ENCODE measurements at regions not wholly inside any gene's neighbourhood (a gene's known extent, or its start where the extent isn't known, plus 50 kb on each side); places are given as distances from the start of the nearest gene placed in this dataset.
"Not testable (repeated sequence)": the region's sequence is repeated elsewhere in the genome, so short reads cannot be mapped to it uniquely, and the experiment has no call there.

DNA sequence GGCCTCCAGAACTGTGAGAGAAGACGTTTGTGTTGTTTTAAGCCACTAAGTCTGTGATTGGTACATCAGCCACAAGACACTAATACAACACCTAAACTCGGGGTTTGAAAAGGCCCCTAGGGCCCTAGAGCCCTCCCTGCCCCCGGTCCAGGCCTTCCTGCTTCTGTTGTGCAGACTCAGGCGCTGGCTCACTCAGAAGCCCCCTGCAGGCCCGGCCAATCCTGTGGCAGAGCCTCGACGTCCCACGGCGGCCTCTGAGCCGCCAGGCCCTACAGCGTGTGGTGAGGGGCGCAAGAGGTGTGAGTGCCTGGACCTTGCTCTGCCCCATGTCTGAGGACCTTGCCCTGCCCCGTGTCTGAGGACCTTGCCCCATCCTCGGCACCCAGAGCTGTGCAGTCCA is 3964.0 kb upstream of the TPTE start:
- DNase-seq (ENCODE audit: low spot score) = not testable (repeated sequence)

DNA sequence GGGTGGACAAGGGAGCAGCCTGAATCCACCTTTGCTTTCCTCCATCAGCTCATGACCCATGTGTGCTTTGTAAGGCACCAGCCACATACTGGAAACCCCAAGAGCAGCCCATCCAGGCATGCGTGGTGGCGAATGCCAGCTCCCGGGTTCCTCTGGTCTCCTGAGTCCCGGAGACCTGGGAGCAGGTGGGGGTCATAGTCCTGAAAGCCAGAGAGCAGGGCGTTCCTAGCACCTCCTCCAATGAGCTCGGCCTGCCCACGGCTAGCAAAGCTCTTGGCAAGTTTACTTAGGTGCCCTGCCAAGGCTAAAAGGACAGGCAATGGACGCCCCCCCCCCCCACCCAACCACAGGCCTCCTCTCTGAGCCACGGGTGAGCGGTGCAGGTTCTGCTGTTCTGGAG is 3960.2 kb upstream of the TPTE start:
- DNase-seq (ENCODE audit: low spot score) = not testable (repeated sequence)

DNA sequence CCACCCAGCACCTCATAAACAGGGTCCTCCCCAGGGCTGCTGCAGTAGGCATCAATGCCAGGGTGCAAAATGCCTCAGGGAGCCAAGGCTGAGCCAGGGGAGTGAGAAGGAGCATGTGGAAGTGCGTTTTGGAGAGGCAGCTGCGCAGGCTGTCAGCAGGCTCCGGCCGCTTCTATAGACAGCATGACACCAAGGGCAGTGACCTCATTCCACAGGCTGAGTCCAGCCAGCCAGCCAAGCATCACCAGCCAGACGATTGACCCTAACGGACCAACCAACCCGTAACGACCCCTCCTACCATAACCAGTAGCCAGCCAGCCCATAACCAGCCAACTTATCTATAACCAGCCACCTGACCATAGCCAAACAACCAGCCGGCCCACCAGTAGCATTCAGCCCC is 3959.8 kb upstream of the TPTE start:
- not testable (repeated sequence) for DNase-seq (ENCODE audit: low spot score)

DNA sequence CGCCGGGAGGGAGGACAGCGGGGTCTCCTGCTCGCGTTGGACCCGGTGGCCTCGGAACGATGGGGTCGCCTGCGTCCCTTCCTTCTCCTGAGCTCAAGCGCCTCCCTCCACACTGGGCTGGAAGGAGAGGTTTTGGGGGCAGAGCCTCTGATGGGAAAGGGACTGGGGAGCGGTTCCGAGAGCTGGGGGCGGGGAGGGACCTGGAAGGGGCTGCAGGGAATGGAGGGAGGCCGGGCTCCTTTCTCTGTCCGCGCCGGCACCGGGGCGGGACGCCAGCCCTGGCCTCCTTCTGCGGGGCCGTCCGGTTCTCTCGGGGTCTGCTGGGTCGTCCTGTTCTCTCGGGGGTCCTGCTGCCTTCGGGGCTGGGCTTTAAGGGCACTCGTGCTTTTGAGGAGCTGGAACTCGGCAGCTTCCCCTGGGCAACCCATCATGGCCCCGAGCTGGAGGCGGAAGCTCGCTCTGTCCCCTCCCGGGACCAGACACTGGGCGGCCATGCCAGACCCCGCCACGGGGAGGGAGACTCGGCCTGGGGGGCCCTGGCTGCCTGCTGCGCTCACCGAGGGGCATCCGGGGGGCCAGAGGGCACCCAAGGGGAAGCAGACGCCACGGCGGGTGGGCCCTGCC is 3956.7 kb upstream of the TPTE start:
- DNase-seq (ENCODE audit: low spot score) = not testable (repeated sequence)

DNA sequence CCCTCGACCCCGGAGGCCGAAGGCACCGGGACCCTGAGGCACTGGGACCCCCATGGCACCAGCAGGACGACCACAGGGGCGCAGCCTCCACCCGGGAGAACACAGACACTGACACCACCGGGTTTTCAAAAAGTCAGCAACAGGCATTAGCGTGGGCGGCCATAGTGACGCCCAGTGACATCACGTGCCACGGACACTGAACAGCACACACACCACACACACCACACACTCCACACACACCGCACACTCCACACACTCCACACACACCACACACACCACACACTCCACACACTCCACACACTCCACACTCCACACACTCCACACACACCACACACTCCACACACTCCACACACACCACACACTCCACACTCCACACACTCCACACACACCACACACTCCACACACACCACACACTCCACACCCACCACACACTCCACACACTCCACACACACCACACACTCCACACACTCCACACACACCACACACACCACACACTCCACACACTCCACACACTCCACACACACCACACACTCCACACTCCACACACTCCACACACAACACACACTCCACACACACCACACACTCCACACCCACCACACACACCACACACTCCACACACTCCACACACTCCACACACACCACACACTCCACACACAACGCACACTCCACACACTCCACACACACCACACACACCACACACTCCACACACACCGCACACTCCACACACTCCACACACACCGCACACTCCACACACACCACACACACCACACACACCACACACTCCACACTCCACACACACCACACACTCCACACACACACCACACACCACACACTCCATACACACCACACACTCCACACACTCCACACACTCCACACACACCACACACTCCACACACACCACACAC is 3955.9 kb upstream of the TPTE start:
- peak; percentile 1 for DNase-seq (ENCODE audit: low spot score)

DNA sequence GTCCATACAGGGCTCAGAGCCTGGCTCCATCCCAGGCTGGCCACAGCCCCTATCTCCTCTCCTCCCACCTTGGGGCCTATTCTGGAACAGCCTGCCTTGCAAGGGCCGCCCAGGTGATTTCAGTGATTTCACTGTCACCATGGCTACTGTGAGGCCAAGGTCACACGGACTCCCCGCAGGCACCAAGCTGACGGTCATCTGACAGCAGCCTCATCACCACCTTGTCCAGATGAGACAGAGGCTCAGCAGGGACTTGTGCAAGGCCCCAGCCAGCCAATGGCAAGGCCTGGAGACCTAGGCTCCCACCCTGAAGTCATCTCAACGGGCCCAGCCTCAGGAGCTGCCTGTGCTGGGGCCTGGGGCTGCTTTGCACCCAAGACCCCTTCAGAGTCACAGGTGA is 3953.8 kb upstream of the TPTE start:
- not testable (repeated sequence) for DNase-seq (ENCODE audit: low spot score)

DNA sequence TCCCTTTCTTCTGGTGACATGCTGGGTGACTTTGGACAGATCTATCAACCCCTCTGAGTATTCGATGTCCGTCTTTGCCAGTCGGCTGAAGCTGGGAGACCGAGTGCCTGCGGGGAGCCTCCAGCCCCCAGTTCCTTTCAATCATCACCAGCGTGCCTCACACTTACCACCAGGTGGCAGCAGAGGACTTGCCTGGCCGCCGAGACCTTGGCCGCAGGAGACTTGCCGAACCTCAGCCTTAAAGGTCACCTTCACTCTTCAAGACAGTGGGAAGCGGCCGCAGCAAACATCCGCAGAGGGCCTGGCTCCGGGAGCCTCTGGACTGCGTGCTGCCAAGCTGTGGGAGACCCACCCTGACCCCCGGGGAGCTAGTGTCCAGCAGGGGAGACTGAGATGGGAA is 3952.2 kb upstream of the TPTE start:
- DNase-seq (ENCODE audit: low spot score) = not testable (repeated sequence)

DNA sequence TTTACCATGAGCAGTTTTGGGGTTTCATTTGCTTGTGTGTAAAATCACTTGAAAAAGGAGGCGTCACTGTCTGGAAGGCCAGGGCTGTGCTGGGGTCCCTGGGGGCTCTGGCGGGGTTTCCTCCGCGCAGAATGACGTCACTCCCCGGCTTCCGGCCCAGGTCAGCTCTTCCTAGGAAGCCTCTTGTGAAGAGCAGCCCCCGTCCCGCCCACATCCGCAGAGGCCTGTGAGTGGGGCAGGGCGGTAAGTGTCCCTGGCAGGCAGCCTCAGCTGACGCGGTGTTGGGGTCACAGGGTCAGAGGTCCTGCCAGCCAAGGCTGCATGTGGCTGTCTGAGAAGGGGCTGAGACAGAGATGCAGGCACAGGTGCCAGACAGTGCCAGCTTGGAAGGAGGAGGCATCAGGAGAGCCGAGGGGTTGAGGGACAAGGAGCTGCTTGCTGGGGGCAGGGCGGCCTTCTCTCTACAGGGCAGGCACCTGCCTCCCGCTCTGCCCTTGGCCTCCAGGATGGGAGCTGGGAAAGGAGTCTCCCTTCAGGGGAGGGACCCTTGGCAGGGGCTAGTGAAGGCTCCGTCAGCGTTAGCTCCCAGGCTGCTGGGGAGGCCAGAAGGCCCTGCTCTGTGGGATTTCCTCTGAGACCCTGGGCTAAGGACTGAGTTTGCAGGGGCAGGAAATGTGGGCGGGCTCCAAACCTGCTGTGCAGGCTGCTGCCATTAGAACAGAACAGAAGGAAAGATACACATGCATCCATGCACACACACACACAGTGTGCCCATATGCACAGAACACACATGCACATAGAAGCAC is 3951.6 kb upstream of the TPTE start:
- not testable (repeated sequence) for DNase-seq (ENCODE audit: low spot score)

DNA sequence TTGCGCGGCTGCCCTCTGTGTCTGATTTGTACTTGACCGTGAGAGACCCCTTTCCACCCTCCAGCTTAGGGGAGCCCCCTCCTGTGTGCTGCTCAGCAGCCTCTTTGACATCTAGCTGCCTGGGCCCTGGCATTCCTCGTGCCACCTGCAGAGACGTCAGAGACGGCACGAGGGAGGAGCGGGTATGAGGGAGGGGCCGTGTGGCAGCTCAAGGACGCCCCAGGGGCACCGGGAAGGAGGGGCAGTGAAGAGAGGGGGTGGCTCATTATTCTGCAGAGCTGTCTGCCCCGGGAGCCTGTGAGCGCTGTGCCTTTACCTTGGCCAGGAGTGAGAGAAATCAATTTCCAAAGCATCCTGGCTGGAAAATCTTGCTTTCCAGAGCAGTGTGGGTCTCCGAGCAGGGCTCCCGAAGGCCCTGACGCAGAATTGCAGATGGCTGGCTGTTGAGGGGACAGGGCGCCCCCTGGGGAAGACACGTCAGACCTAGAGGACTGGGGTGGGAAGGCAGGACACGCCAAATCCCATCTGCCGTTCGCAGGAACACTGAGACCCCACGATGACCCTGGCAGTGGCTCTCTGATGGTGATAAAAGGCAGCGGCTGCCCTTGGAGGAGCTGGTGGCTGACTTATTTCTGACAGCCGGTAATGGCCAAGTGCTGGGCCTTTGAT is 3950.5 kb upstream of the TPTE start:
- DNase-seq (ENCODE audit: low spot score) = not testable (repeated sequence)

DNA sequence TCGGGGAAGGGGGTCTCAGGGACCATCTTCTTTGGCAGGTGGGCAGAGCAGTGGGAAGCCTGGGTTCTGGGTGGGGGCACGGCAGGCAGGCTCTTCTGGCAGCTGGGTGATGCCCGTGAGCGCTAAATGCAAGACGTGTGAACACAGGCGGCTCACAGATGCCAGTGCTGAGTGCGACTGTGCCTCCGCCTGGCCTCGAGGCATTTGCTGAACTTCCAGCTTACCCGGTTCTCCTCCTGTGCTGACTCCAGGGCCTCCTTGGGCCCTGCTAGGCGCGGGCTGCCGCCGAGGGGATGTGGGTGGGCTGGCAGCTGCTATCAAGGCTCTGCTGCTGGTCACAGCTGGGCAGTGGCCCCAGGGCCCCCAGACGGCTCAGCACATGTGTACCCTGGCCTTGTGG is 3947.8 kb upstream of the TPTE start:
- not testable (repeated sequence) for DNase-seq (ENCODE audit: low spot score)

DNA sequence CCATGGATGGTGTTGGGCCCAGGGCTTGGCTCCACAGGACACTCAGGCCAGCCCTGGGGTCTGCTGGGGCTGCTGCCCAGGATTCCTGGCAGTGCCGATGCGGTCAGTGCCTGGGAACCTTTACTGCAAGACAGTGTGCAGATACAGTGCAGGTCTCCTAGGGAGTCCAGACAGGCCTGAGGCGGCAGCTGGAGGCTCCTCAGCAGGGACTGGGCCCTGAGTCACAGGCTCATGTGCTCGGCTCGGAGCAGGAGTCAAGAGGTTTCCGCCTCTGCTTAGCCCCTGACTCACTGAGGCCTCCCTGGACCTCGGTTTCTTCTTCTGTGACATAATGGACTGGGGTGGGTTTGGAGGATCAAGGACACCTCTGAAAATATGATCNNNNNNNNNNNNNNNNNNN is 3941.6 kb upstream of the TPTE start:
- not testable (repeated sequence) for DNase-seq (ENCODE audit: low spot score)
